ENCODE measurements at regions not wholly inside any gene's neighbourhood (a gene's known extent, or its start where the extent isn't known, plus 50 kb on each side); places are given as distances from the start of the nearest gene placed in this dataset.

DNA sequence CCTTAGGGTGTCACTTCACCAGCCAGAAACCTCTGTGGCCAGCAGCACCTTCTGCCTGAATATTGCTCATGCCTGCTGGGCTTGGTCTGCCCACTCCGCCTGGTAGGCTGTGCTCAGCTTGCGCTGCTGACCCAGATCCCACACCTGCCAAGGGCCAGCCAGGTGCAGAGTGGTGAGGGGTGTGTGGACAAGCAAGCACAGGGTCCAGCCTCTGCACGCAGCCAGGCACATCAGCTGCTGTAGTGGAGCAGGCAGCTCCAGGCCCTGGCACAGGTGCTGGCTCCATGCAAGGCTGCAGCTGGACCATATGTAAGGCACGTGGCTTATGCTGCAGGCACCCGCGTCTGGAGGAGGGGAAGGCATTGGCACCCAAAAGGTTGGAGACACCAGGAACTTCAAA is 567.4 kb downstream of the INHBA start:
- Histone ChIP-seq H3K36me3 (no peaks in the 10 kb centered on the region), H3K27ac (no peak overlapping the region), H3K27me3 (no peaks in the 10 kb centered on the region), H3K4me3 (no peak overlapping the region), H3K9me3 (no peaks in the 10 kb centered on the region), H3K4me1 (no peaks in the 10 kb centered on the region)
- TF ChIP-seq POLR2A (IDR thresholded peaks at IDR 0.05) (no peak), POLR2AphosphoS5 (IDR thresholded peaks at IDR 0.05) (no peak)
- TF ChIP-seq, protein P1, sequence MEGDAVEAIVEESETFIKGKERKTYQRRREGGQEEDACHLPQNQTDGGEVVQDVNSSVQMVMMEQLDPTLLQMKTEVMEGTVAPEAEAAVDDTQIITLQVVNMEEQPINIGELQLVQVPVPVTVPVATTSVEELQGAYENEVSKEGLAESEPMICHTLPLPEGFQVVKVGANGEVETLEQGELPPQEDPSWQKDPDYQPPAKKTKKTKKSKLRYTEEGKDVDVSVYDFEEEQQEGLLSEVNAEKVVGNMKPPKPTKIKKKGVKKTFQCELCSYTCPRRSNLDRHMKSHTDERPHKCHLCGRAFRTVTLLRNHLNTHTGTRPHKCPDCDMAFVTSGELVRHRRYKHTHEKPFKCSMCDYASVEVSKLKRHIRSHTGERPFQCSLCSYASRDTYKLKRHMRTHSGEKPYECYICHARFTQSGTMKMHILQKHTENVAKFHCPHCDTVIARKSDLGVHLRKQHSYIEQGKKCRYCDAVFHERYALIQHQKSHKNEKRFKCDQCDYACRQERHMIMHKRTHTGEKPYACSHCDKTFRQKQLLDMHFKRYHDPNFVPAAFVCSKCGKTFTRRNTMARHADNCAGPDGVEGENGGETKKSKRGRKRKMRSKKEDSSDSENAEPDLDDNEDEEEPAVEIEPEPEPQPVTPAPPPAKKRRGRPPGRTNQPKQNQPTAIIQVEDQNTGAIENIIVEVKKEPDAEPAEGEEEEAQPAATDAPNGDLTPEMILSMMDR (IDR thresholded peaks at IDR 0.05), result no peak
- intact Hi-C loops (cut with DNase I; ENCODE audit: low total_unique reads), result no loop called here
- no peak for DNase-seq (ENCODE audit: low spot score in 2 of 2)

DNA sequence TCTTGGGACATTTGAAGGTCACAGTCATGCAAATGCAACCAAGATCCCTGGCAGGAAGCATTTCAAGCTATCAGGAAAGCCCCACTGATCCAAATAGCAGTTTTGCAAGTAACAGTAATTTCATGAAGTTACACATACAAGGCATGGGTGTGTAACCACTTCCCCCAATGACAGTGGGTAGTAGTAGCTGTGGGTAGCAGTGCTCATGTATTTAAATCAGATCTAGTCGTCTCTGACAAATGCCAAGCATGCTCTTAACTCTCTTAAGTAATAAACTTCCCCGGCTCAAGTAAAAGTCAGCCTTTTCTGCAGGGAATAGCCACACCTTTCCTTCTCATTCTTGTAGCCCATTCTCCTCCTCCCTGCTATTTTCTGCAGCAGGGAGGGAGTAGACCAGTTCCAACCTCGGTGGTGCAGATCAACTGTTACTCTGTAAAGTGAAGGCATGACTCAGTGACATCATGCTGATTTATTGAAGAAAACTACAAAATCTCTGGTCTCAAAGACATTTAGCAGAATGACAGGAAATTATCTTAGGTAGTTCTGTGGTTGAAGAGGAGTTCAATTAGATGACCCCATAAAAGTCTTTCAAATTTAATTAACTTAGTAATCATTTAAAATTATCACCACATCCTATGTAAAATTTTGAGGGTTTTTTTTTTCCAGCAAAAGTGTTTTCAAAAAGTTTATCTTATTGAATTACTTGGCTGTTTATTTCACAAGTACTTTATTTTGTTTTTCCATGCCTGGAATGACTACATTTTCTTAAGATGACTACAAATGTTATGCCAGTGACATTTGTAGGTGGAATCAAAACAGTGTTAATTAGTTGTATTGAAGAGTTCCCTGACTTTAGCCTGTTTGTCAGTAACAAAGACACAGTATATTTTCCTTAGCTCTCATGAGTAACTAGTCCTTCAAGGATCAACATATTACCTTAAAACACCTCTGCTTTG is 568.3 kb downstream of the INHBA start:
- no peaks in the 10 kb centered on the region for H3K27me3 ChIP-seq
- H3K4me3 ChIP-seq, result no peak overlapping the region
- no peak for DNase-seq (ENCODE audit: low spot score in 2 of 2)
- TF ChIP-seq POLR2A (IDR thresholded peaks at IDR 0.05) (no peak), POLR2AphosphoS5 (IDR thresholded peaks at IDR 0.05) (no peak)
- TF ChIP-seq, protein P1 (IDR thresholded peaks at IDR 0.05), result no peak
- intact Hi-C loops (cut with DNase I; ENCODE audit: low total_unique reads), result no loop called here
- H3K9me3 ChIP-seq, result no peaks in the 10 kb centered on the region
- no peaks in the 10 kb centered on the region for H3K4me1 ChIP-seq
- no peak overlapping the region for H3K27ac ChIP-seq
- no peaks in the 10 kb centered on the region for H3K36me3 ChIP-seq

DNA sequence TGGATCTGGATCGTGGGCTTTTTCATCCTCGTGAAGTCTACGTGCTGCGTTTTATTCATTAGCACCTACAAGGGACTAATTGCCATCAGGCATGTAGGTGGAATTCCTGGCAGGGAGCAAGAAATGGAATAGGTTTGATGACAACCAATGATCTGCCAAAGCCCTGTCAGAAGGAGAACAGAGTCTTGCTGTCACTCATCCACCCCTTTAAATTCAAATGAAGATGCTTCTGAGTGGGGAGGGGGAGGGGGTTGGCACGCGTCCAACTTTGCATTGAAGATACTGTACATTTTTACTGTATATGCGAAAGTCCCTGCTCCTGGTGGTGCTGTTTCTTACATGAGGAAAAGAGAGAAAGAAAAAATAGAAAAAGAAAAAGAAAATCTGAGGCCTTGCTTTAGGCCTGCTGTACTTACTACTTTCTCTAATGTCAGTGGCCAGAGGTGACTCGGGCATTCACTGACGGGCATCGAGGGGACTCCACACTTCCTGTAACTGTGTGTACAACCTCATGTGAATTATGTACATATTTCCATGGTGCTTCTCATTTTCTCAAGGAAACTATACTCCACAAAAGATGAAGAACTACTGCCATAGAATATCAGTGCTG is 569.1 kb downstream of the INHBA start:
- H3K27me3 ChIP-seq, result no peaks in the 10 kb centered on the region
- intact Hi-C loops (cut with DNase I; ENCODE audit: low total_unique reads), result no loop called here
- no peaks in the 10 kb centered on the region for H3K36me3 ChIP-seq
- no peak overlapping the region for H3K27ac ChIP-seq
- no peak overlapping the region for H3K4me3 ChIP-seq
- H3K9me3 ChIP-seq, result no peaks in the 10 kb centered on the region
- H3K4me1 ChIP-seq, result no peaks in the 10 kb centered on the region
- TF ChIP-seq POLR2A (IDR thresholded peaks at IDR 0.05) (no peak), POLR2AphosphoS5 (IDR thresholded peaks at IDR 0.05) (no peak)
- TF ChIP-seq, protein P1 (IDR thresholded peaks at IDR 0.05), result no peak
- DNase-seq (ENCODE audit: low spot score in 2 of 2), result no peak

DNA sequence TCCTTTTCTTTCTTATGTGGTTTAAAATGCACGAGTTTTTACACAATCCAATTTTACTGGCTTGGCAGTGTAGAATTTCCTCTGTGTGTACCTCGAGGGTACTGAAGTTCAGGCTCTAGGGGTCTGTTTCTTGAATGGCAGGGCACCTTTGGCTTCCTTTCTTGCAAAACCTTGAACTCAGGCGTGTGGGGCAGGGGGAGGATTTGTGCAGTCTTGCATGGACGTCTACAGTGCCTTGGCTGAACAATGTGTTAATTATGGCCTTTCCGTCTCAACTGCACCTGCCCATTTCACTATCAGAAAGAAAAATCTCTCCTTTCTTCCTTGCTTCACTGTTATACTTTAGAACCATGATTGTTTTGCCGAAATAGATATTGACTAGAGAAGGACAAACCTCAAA is 570.9 kb downstream of the INHBA start:
- Histone ChIP-seq H3K9me3 (no peaks in the 10 kb centered on the region), H3K27ac (no peak overlapping the region), H3K4me3 (no peak overlapping the region), H3K4me1 (no peaks in the 10 kb centered on the region), H3K36me3 (no peaks in the 10 kb centered on the region), H3K27me3 (no peaks in the 10 kb centered on the region)
- intact Hi-C loops (cut with DNase I; ENCODE audit: low total_unique reads), result no loop called here
- no peak for DNase-seq (ENCODE audit: low spot score in 2 of 2)
- TF ChIP-seq, protein P1 (IDR thresholded peaks at IDR 0.05), result no peak
- TF ChIP-seq POLR2A (IDR thresholded peaks at IDR 0.05) (no peak), POLR2AphosphoS5 (IDR thresholded peaks at IDR 0.05) (no peak)

Measured in breast epithelium (tissue), 4 donors.